AG09309 (cell line): ENCODE measurements at regions not wholly inside any gene's neighbourhood (a gene's known extent, or its start where the extent isn't known, plus 50 kb on each side); places are given as distances from the start of the nearest gene placed in this dataset.

ENCODE experiments used
- DNase-seq: peaks from one replicate; pipeline ENCODE4 v3.0.0-alpha.2; 2010; ENCODE audit warnings: low read depth
- H3K4me3 ChIP-seq: 2 replicates; pipeline ENCODE4 v1.5.1; 2011; ENCODE audit warnings: mild to moderate bottlenecking, low read depth, low read length, moderate library complexity; ENCODE audit not compliant: control insufficient read depth
- CTCF ChIP-seq: IDR thresholded peaks from 2 replicates; pipeline ENCODE4 v1.5.1; 2011; ENCODE audit warnings: mild to moderate bottlenecking, low read depth, low read length, inconsistent platforms; ENCODE audit not compliant: insufficient read depth, control insufficient read depth; ENCODE audit errors: missing control alignments

GRCh38 chr2:234376229-234376628 lies 120.7 kb downstream of the ARL4C start:
- no peak for DNase-seq
- no peak for TF ChIP-seq CTCF
- no peak overlapping the region for H3K4me3 ChIP-seq

GRCh38 chr2:234375176-234375880 lies 121.6 kb downstream of the ARL4C start:
- no peak overlapping the region for H3K4me3 ChIP-seq

GRCh38 chr2:234374736-234375135 lies 122.1 kb downstream of the ARL4C start:
- TF ChIP-seq CTCF: no peak
- DNase-seq: no peak
- no peak overlapping the region for H3K4me3 ChIP-seq

More at GRCh38 chr2:234375176-234375880, 121.6 kb downstream of the ARL4C start:
- DNase-seq: no peak
- TF ChIP-seq CTCF: no peak

GRCh38 chr2:234374150-234374508 lies 122.8 kb downstream of the ARL4C start:
- no peak for DNase-seq
- TF ChIP-seq CTCF: no peak
- H3K4me3 ChIP-seq: no peak overlapping the region

GRCh38 chr2:234373481-234374149 lies 123.3 kb downstream of the ARL4C start:
- DNase-seq: no peak

GRCh38 chr2:234373060-234373459 lies 123.8 kb downstream of the ARL4C start:
- TF ChIP-seq CTCF: no peak
- H3K4me3 ChIP-seq: no peak overlapping the region
- no peak for DNase-seq

More at GRCh38 chr2:234373481-234374149, 123.3 kb downstream of the ARL4C start:
- TF ChIP-seq CTCF: no peak
- H3K4me3 ChIP-seq: no peak overlapping the region
